GM20431 (cell line): ENCODE measurements at regions not wholly inside any gene's neighbourhood (a gene's known extent, or its start where the extent isn't known, plus 50 kb on each side); places are given as distances from the start of the nearest gene placed in this dataset.

Experiments used
- in situ Hi-C: fragments of 300-500 bp; cut with MseI, MboI; formaldehyde crosslinking; loops from one replicate; pipeline ENCODE4 v1.15.0; 2020; ENCODE audit warnings: low sequenced_read_pairs; ENCODE audit not compliant: unreplicated experiment

GRCh38 chr6:28814032-28814976 is 109.5 kb downstream of the TRIM27 start:
- in situ Hi-C loops, result no loop called here

GRCh38 chr6:28816339-28816908 is 107.4 kb downstream of the TRIM27 start:
- in situ Hi-C loops, result no loop called here

GRCh38 chr6:28816909-28817807 is 106.6 kb downstream of the TRIM27 start:
- in situ Hi-C loops, result no loop called here

GRCh38 chr6:28817808-28818145 is 106.0 kb downstream of the TRIM27 start:
- in situ Hi-C loops, result no loop called here

GRCh38 chr6:28824793-28825731 is 98.7 kb downstream of the TRIM27 start:
- in situ Hi-C loops, result loop anchor here (25.0 kb wide), 1 partner anchor 187 kb away; the partner anchor contains the start of gene ZNF311

- in situ Hi-C loops, result loop anchor here (25.0 kb wide), 1 partner anchor 186 kb away; the partner anchor contains the start of gene ZNF311
Observed at GRCh38 chr6:28825732-28826293, 98.0 kb downstream of the TRIM27 start.

- in situ Hi-C loops, result loop anchor here (25.0 kb wide), 1 partner anchor 181 kb away; the partner anchor contains the start of gene ZNF311
Observed at GRCh38 chr6:28831683-28832082, 92.1 kb downstream of the TRIM27 start.

GRCh38 chr6:28836703-28837102 is 87.1 kb downstream of the TRIM27 start:
- in situ Hi-C loops, result loop anchor here (25.0 kb wide), 1 partner anchor 176 kb away; the partner anchor contains the start of gene ZNF311

- in situ Hi-C loops, result loop anchor here (25.0 kb wide), 1 partner anchor 174 kb away; the partner anchor contains the start of gene ZNF311
Observed at GRCh38 chr6:28838289-28838633, 85.5 kb downstream of the TRIM27 start.

- in situ Hi-C loops, result loop anchor here (25.0 kb wide), 1 partner anchor 173 kb away; the partner anchor contains the start of gene ZNF311
Observed at GRCh38 chr6:28838634-28839442, 84.9 kb downstream of the TRIM27 start.

GRCh38 chr6:28839443-28840120 is 84.2 kb downstream of the TRIM27 start:
- in situ Hi-C loops, result loop anchor here (25.0 kb wide), 1 partner anchor 173 kb away; the partner anchor contains the start of gene ZNF311

GRCh38 chr6:28841290-28841689 is 82.5 kb downstream of the TRIM27 start:
- in situ Hi-C loops, result loop anchor here (25.0 kb wide), 1 partner anchor 171 kb away; the partner anchor contains the start of gene ZNF311

- in situ Hi-C loops, result loop anchor here (25.0 kb wide), 1 partner anchor 164 kb away; the partner anchor contains the start of gene ZNF311
Observed at GRCh38 chr6:28848756-28849155, 75.0 kb downstream of the TRIM27 start.
